Stimulated activated CD8-positive, alpha-beta memory T cell treated with anti-CD3 and anti-CD28 coated beads, Interleukin-15, amount 100 ng/mL, for 1 hour (primary cell): ENCODE measurements at regions not wholly inside any gene's neighbourhood (a gene's known extent, or its start where the extent isn't known, plus 50 kb on each side); places are given as distances from the start of the nearest gene placed in this dataset.
"Not testable (repeated sequence)": the region's sequence is repeated elsewhere in the genome, so short reads cannot be mapped to it uniquely, and the experiment has no call there.

Experiments used
- DNase-seq: peaks from one replicate; pipeline ENCODE4 v3.0.0-alpha.2; 2020; ENCODE audit warnings: low read depth

DNA sequence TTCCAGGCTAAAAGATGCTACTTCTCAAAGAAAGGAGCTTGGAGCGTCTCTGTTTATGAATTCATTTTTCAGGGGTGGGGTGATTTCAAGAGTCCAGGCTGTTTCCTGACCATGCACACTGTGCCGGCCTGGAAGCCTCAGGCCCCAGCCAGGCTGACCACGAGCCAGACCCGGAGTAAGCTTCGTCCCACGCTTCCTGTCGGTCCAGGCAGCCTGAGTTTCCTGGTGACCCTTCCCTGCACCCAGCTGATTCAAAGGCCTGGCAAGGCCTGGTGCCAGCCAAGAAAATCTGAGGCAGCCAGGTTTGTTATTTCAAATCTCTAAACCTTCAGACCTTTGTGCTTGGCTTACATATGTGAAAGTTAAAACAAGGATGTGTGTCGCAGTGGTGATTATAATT, 62.1 kb upstream of the SMURF2 start:
- DNase-seq = not testable (repeated sequence)

DNA sequence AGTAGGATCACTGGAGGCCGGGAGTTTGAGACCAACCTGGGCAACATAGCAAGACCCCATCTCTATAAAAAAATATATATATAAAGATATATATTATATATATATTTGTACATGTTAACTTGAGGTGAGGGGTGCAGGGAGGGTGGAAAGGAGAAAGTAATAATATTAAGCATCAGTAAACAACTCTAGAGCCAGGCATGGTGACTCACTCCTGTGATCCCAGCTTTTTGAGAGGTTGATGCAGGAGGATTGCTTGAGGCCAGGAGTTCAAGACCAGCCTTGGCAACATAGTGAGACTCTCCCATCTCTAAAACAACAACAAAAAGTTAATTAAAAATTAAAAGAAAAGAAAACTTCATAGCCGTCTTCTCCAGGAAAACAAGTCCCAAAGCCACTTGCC, 61.7 kb upstream of the SMURF2 start:
- no peak for DNase-seq

DNA sequence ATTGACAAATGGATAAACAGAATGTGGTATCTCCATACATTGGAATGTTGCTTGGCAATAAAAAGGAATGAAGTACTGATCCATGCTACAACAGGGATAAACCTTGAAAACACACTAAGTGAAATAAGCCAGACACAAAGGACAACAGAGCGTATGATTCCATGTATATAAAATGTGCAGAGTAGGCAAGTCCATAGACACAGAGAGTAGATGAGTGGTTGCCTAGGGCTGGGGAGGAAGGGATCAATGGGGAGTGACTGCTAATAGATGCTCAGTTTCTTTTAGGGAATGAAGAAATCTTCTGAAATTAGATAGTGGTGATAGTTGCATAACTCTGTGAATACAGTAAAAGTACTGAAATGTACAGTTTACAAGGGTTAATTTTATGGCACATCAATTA, 59.4 kb upstream of the SMURF2 start:
- not testable (repeated sequence) for DNase-seq

DNA sequence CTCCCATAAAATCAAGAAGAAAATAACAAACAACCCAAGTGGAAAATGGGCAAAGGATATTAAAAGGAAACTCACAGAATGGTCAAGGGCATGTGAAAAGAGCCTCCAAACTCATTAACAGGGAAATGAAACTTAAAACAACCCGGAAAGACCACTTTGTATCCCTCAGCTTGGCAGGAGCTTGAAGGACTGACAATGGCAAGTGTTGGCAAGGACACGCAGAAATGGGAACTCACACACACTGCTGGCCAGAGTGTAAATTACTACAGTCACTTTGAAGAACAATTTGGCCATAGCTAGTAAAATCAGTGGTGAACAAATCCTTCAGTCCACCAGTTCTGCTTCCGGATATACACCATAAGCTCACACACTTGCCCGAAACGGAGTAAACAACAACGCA, 58.1 kb upstream of the SMURF2 start:
- not testable (repeated sequence) for DNase-seq

DNA sequence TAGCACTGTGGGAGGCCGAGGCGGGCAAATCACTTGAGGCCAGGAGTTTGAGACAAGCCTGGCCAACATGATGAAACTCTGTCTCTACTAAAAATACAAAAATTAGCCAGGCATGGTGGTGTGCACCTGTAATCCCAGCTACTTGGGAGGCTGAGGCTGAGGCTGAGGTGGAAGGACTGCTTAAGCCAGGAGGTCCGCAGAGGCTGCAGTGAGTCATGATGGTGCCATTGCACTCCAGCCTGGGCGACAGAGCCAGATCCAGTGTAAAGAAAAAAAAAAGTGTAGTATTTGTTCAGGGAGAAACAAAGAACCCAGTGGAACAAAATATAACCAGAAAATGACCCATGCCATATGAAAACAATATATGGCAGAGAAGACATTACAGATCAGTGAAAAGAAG, 57.4 kb upstream of the SMURF2 start:
- not testable (repeated sequence) for DNase-seq

DNA sequence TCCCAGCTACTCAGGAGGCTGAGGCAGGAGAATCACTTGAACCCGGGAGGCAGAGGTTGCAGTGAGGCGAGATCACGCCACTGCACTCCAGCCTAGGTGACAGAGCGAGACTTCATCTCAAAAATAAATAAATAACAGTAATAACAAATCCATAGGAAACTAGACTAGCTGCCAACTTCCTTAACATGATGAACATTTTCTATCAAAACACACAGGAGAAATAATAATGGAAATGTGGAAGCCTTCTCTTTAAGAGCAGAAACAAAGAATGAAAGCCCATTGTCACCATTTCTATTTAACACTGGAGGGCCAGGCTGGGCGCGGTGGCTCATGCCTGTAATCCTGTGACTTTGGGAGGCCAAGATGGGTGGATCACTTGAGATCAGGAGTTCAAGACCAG, 56.7 kb upstream of the SMURF2 start:
- DNase-seq = not testable (repeated sequence)

DNA sequence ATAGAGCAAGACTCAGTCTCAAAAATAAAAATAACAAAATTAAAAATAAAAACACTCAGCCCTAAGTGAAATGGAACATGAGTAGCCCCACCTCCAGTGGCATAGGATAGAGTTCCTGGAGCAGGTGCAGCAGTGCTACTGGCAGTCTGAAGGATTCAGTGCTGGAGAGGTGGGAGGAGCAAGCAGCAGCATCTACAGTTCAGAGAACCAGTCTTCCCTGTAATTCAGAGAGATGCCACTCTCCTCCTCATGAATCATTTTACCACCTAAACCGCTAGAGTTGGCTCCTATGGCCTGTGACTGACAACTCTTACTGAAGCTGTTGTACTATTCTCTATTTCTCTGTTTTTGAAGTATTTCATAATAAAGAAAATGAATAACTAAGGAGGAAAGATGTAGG, 56.0 kb upstream of the SMURF2 start:
- DNase-seq = no peak

DNA sequence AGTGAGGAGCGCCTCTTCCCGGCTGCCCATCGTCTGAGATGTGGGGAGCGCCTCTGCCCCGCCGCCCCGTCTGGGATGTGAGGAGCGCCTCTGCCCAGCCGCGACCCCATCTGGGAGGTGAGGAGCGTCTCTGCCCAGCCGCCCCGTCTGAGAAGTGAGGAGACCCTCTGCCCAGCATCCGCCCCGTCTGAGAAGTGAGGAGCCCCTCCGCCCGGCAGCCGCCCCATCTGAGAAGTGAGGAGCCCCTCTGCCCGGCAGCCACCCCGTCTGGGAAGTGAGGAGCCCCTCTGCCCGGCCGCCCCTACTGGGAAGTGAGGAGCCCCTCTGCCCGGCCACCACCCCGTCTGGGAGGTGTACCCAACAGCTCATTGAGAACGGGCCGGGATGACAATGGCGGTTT, 54.4 kb upstream of the SMURF2 start:
- DNase-seq = not testable (repeated sequence)

DNA sequence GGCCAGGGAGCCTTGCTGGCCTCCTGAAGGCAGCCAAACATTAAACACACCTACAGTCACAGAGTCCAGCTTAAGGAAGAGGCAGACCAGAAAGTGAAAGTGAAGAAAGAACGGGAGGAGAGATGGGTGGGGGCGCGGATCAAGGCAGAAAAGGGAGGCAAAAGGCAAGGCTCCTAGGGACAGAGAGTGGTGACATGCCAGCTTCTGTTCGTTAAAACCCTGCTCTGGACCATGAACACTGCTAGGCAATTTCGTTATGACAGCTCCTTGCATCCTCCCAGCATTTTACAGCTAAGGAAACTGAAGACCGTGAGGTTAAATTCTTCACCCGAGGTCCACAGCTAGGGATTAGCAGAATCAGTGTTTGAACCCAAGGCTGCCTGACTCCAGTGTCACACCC, 51.7 kb upstream of the SMURF2 start:
- not testable (repeated sequence) for DNase-seq

DNA sequence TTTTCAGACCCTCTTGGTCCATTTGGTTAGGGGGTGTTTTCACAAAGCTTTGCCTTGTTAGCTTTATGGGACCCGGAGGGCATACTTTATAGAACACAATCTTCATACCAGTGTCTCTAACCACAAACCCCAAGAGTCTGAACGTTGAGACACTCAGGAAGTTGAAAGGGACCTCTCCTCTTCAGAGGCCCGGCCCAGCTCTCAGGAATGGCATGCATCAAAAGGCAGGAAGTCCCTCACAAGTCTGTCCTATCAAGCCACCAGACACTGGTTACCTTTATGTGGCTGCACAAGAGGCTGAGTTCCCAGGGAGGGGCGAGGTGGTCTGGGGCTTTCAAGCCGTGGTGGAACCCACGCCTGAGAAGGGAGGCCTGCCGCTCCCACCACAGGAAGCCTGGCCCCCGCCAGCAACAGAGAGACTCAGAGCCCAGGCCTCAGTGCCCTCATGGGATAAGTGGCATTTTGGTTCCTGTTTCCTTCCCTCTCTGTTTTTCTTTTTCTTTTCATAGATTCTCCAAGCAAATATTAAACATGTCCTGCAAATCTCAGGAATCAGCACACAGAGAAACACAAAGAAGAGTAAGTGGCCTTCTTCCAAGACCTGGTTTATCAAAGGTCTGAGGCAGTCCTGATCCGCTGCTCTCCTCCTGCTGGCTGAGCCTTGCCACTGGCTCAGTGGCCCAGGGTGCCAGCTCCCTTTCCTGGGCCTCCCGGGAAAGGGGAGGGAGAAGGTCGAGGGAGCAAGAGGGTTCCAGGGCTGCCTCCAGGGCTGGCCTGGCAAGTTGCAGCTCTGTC, 50.6 kb upstream of the SMURF2 start:
- DNase-seq = not testable (repeated sequence)
